ENCODE measurements at regions not wholly inside any gene's neighbourhood (a gene's known extent, or its start where the extent isn't known, plus 50 kb on each side); places are given as distances from the start of the nearest gene placed in this dataset.

DNA sequence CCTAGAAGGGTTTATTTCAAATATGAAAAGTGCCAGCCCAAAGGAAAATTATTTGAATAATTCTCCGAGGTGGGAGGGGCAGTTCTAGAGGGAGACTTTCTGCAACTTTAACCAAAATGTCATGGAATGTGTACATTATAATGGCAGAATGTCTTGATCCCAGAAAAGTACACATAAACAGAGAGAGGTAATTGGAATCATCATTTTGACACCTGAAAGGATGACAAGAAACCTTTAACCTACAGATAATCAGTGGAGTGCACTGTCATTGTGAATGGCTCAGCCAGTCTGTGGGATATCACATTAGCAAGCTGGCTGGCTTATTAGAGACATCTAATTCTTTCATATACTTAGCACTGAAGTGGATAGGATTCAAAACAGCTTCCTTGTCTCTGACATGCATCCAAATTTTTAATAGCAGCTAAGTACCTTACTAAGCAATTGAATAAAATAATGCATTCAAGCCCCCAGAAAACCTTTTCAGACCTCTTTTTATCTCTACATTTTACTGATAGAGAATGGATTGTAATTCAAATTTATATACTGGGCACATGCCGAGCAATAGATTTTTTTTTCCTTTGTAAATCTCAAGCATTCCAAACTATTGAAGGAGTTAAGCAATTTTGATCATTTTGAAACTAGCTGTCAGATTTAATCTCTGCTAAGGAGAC is 468.6 kb downstream of the COG6 start:
- Histone ChIP-seq H3K9me3 (replicated peaks in 1 of 2; ENCODE audit: control insufficient read depth in 1 of 2, insufficient read depth in 1 of 2, low read length in 2 of 2) (peaks cover 0 to 5% of the 10 kb centered on the region in 2 donors), H3K4me1 (ENCODE audit: control insufficient read depth in 1 of 2, insufficient read depth in 2 of 2, low read length in 2 of 2) (no peaks in the 10 kb centered on the region), H3K27me3 (ENCODE audit: control insufficient read depth in 2 of 2, insufficient read depth in 2 of 2, low read length in 2 of 2) (no peaks in the 10 kb centered on the region), H3K36me3 (replicated peaks in 1 of 2; ENCODE audit: control insufficient read depth in 1 of 2, insufficient read depth in 2 of 2, low read length in 2 of 2) (no peaks in the 10 kb centered on the region), H3K79me2 (ENCODE audit: insufficient read depth, low read length) (no peaks in the 10 kb centered on the region), H2AFZ (ENCODE audit: insufficient read depth, low read depth, low read length, poor library complexity, severe bottlenecking) (no peak overlapping the region), H3K4me2 (replicated peaks; ENCODE audit: extremely low read depth, low read length, poor library complexity, severe bottlenecking) (no peak overlapping the region), H3K27ac (ENCODE audit: low read depth in 1 of 2, low read length in 2 of 2) (no peak overlapping the region), H4K20me1 (ENCODE audit: insufficient read depth, low read length) (no peaks in the 10 kb centered on the region), H3K4me3 (replicated peaks in 1 of 3; ENCODE audit: low read depth in 2 of 3, low read length in 3 of 3) (no peak overlapping the region), H3K9ac (ENCODE audit: insufficient read depth, low read length, poor library complexity, severe bottlenecking) (no peak overlapping the region)
- Mint-ChIP-seq H3K4me3 (no peak overlapping the region), H3K36me3 (no peaks in the 10 kb centered on the region), H3K4me1 (no peaks in the 10 kb centered on the region), H3K27ac (no peak overlapping the region), H3K27me3 (ENCODE audit: low read depth in 3 of 3) (peaks cover 0 to 3% (median 2%) of the 10 kb centered on the region in 3 donors), H3K9me3 (peaks cover 0 to 7% (median 5%) of the 10 kb centered on the region in 7 donors)
- whole genome bisulfite sequencing (ENCODE audit: insufficient coverage) = no CpG with 5 or more reads among the region's 2 CpGs
- DNase-seq = no peak
- no peak for TF ChIP-seq CTCF (IDR thresholded peaks at IDR 0.05)
- intact Hi-C loops (cut with micrococcal nuclease) = no loop called here

DNA sequence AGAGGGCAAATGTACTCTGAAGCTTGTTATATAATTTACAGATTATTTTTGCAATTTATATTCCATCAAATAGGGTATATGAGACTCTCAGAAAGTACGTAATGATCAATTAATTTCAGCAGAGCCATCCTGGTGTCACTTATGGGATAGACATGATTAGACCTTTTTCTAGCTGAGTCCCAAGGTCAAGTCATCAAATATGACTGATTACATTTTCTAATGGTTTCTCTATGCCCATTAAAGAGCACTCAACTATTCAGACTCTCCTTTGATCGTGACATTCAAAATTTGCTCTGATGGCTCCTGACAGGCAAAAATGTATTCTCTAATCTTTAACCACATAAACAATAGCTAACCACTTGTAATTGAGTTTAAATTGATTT is 469.2 kb downstream of the COG6 start:
- no peak for TF ChIP-seq CTCF (IDR thresholded peaks at IDR 0.05)
- Histone ChIP-seq H3K79me2 (ENCODE audit: insufficient read depth, low read length) (no peaks in the 10 kb centered on the region), H3K9me3 (replicated peaks in 1 of 2; ENCODE audit: control insufficient read depth in 1 of 2, insufficient read depth in 1 of 2, low read length in 2 of 2) (peaks cover 0 to 8% of the 10 kb centered on the region in 2 donors), H3K4me3 (replicated peaks in 1 of 3; ENCODE audit: low read depth in 2 of 3, low read length in 3 of 3) (no peak overlapping the region), H4K20me1 (ENCODE audit: insufficient read depth, low read length) (no peaks in the 10 kb centered on the region), H3K9ac (ENCODE audit: insufficient read depth, low read length, poor library complexity, severe bottlenecking) (no peak overlapping the region), H3K4me1 (ENCODE audit: control insufficient read depth in 1 of 2, insufficient read depth in 2 of 2, low read length in 2 of 2) (no peaks in the 10 kb centered on the region), H2AFZ (ENCODE audit: insufficient read depth, low read depth, low read length, poor library complexity, severe bottlenecking) (no peak overlapping the region), H3K27ac (ENCODE audit: low read depth in 1 of 2, low read length in 2 of 2) (no peak overlapping the region), H3K36me3 (replicated peaks in 1 of 2; ENCODE audit: control insufficient read depth in 1 of 2, insufficient read depth in 2 of 2, low read length in 2 of 2) (no peaks in the 10 kb centered on the region), H3K4me2 (replicated peaks; ENCODE audit: extremely low read depth, low read length, poor library complexity, severe bottlenecking) (no peak overlapping the region), H3K27me3 (ENCODE audit: control insufficient read depth in 2 of 2, insufficient read depth in 2 of 2, low read length in 2 of 2) (no peaks in the 10 kb centered on the region)
- intact Hi-C loops (cut with micrococcal nuclease) = no loop called here
- peaks cover under 1 to 10% (median 8%) of the 10 kb centered on the region in 7 donors for H3K9me3 Mint-ChIP-seq
- H3K27me3 Mint-ChIP-seq (ENCODE audit: low read depth in 3 of 3) = peaks cover 0 to 3% (median 2%) of the 10 kb centered on the region in 3 donors
- no peak for DNase-seq
- no peak overlapping the region for H3K4me3 Mint-ChIP-seq
- H3K27ac Mint-ChIP-seq = no peak overlapping the region
- no peaks in the 10 kb centered on the region for H3K4me1 Mint-ChIP-seq
- no peaks in the 10 kb centered on the region for H3K36me3 Mint-ChIP-seq
- no CpG with 5 or more reads among the region's 2 CpGs for WGBS (ENCODE audit: insufficient coverage)
